BLaER1 treated with 17β-estradiol and CSF1 and Interleukin-3, amounts not matched to agents 10 nM and 100 nM (cell line): ENCODE measurements at regions not wholly inside any gene's neighbourhood (a gene's known extent, or its start where the extent isn't known, plus 50 kb on each side); places are given as distances from the start of the nearest gene placed in this dataset.
A peak's percentile ranks its signal among the peaks of the same experiment; 100 is the strongest.

Experiments
- H3K27ac ChIP-seq, 11 experiments: shearing (Covaris generic); formaldehyde crosslinking; 2 replicates each; pipeline ENCODE4 v1.8.1; 2022
- H3K27me3 ChIP-seq, 11 experiments: shearing (Covaris generic); formaldehyde crosslinking; 2 replicates each; pipeline ENCODE4 v1.8.1; 2022
- H3K36me3 ChIP-seq, 11 experiments: shearing (Covaris generic); formaldehyde crosslinking; 2 replicates each; pipeline ENCODE4 v1.8.1; 2022
- H3K4me1 ChIP-seq, 10 experiments: shearing (Covaris generic); formaldehyde crosslinking; 2 replicates each; pipeline ENCODE4 v1.8.1; 2022
- H3K4me2 ChIP-seq, 11 experiments: shearing (Covaris generic); formaldehyde crosslinking; 2 replicates each; pipeline ENCODE4 v1.8.1; 2022
- H3K4me3 ChIP-seq, 10 experiments: shearing (Covaris generic); formaldehyde crosslinking; 2 replicates each; pipeline ENCODE4 v1.8.1; 2022
- H3K9ac ChIP-seq, 11 experiments: shearing (Covaris generic); formaldehyde crosslinking; 2 replicates each; pipeline ENCODE4 v1.8.1; 2022
- H3K9me3 ChIP-seq, 11 experiments: shearing (Covaris generic); formaldehyde crosslinking; replicated peaks in 1 of 11; 2 replicates each; pipeline ENCODE4 v1.8.1; 2022
- H4K20me1 ChIP-seq, 11 experiments: shearing (Covaris generic); formaldehyde crosslinking; 2 replicates each; pipeline ENCODE4 v1.8.1; 2022
- Cebpa-rat ChIP-seq, 11 experiments: shearing (Covaris generic); IDR thresholded peaks; 2 replicates each; pipeline ENCODE4 v1.8.1; 2022

- Histone ChIP-seq H3K4me1 (peaks cover 0 to 8% (median 0%) of the 10 kb centered on the region in 10 experiments; a peak in 3 of 20 replicates), H3K36me3 (no peaks in the 10 kb centered on the region), H3K27me3 (no peaks in the 10 kb centered on the region), H3K9ac (no peak overlapping the region), H3K9me3 (no peaks in the 10 kb centered on the region), H4K20me1 (no peaks in the 10 kb centered on the region), H3K4me3 (no peak overlapping the region), H3K4me2 (no peak overlapping the region), H3K27ac (no peak overlapping the region)
- no peak for TF ChIP-seq Cebpa-rat (IDR thresholded peaks at IDR 0.05)
These were observed 270.0 kb upstream of the PEX5L start for GRCh38 chr3:180306691-180307090.

GRCh38 chr3:180311242-180311641 lies 274.5 kb upstream of the PEX5L start:
- Histone ChIP-seq H3K9ac (no peak overlapping the region), H3K27me3 (no peaks in the 10 kb centered on the region), H3K4me3 (no peak overlapping the region), H3K4me1 (peaks cover 0 to 8% (median 6%) of the 10 kb centered on the region in 10 experiments; a peak in 10 of 20 replicates), H3K36me3 (no peaks in the 10 kb centered on the region), H3K27ac (no peak overlapping the region), H4K20me1 (no peaks in the 10 kb centered on the region), H3K9me3 (no peaks in the 10 kb centered on the region), H3K4me2 (peak overlapping the region in 2 of 11 experiments; percentile 3 to 33; a peak in 2 of 22 replicates)
- no peak for TF ChIP-seq Cebpa-rat (IDR thresholded peaks at IDR 0.05)

- Histone ChIP-seq H4K20me1 (no peaks in the 10 kb centered on the region), H3K4me3 (no peak overlapping the region), H3K9me3 (no peaks in the 10 kb centered on the region), H3K4me2 (peak overlapping the region in 6 of 11 experiments; percentile 15 to 52 (median 22); a peak in 8 of 22 replicates), H3K4me1 (peaks cover 0 to 17% (median 6%) of the 10 kb centered on the region in 10 experiments; a peak in 10 of 20 replicates), H3K27ac (no peak overlapping the region), H3K36me3 (no peaks in the 10 kb centered on the region), H3K9ac (no peak overlapping the region), H3K27me3 (no peaks in the 10 kb centered on the region)
- no peak for TF ChIP-seq Cebpa-rat (IDR thresholded peaks at IDR 0.05)
These were observed 279.6 kb upstream of the PEX5L start for GRCh38 chr3:180316321-180316720.

- peaks cover 0 to 17% (median 4%) of the 10 kb centered on the region in 10 experiments; a peak in 7 of 20 replicates for H3K4me1 ChIP-seq
- H3K36me3 ChIP-seq = no peaks in the 10 kb centered on the region
- H3K4me3 ChIP-seq = no peak overlapping the region
- no peak overlapping the region for H3K9ac ChIP-seq
- TF ChIP-seq Cebpa-rat (IDR thresholded peaks at IDR 0.05) = no peak
- no peaks in the 10 kb centered on the region for H3K9me3 ChIP-seq
- no peaks in the 10 kb centered on the region for H4K20me1 ChIP-seq
- H3K4me2 ChIP-seq = no peak overlapping the region
- no peaks in the 10 kb centered on the region for H3K27me3 ChIP-seq
- H3K27ac ChIP-seq = no peak overlapping the region
These were observed 282.5 kb upstream of the TTC14 start for GRCh38 chr3:180319461-180319860.

- Histone ChIP-seq H3K27me3 (no peaks in the 10 kb centered on the region), H3K9me3 (no peaks in the 10 kb centered on the region), H3K4me2 (no peak overlapping the region), H4K20me1 (no peaks in the 10 kb centered on the region), H3K36me3 (no peaks in the 10 kb centered on the region), H3K4me3 (no peak overlapping the region), H3K4me1 (peaks cover 0 to 15% (median 4%) of the 10 kb centered on the region in 10 experiments; a peak in 7 of 20 replicates), H3K9ac (no peak overlapping the region), H3K27ac (no peak overlapping the region)
- no peak for TF ChIP-seq Cebpa-rat (IDR thresholded peaks at IDR 0.05)
These were observed 281.3 kb upstream of the TTC14 start for GRCh38 chr3:180320631-180321030.

GRCh38 chr3:180321534-180321933 lies 280.4 kb upstream of the TTC14 start:
- H3K27ac ChIP-seq = no peak overlapping the region
- no peak for TF ChIP-seq Cebpa-rat (IDR thresholded peaks at IDR 0.05)
- no peak overlapping the region for H3K4me3 ChIP-seq
- no peak overlapping the region for H3K4me2 ChIP-seq
- no peak overlapping the region for H3K9ac ChIP-seq
- H3K4me1 ChIP-seq = peaks cover 0 to 6% (median 2%) of the 10 kb centered on the region in 10 experiments; a peak in 7 of 20 replicates
- H3K36me3 ChIP-seq = no peaks in the 10 kb centered on the region
- H3K9me3 ChIP-seq = no peaks in the 10 kb centered on the region
- no peaks in the 10 kb centered on the region for H4K20me1 ChIP-seq
- no peaks in the 10 kb centered on the region for H3K27me3 ChIP-seq

- no peak overlapping the region for H3K4me2 ChIP-seq
- H3K27ac ChIP-seq = no peak overlapping the region
- no peaks in the 10 kb centered on the region for H3K9me3 ChIP-seq
- H4K20me1 ChIP-seq = no peaks in the 10 kb centered on the region
- TF ChIP-seq Cebpa-rat (IDR thresholded peaks at IDR 0.05) = no peak
- H3K4me1 ChIP-seq = no peaks in the 10 kb centered on the region
- no peak overlapping the region for H3K4me3 ChIP-seq
- H3K27me3 ChIP-seq = no peaks in the 10 kb centered on the region
- H3K9ac ChIP-seq = no peak overlapping the region
- no peaks in the 10 kb centered on the region for H3K36me3 ChIP-seq
These were observed 279.1 kb upstream of the TTC14 start for GRCh38 chr3:180322829-180323228.

- H3K27me3 ChIP-seq = no peaks in the 10 kb centered on the region
- TF ChIP-seq Cebpa-rat (IDR thresholded peaks at IDR 0.05) = no peak
- no peak overlapping the region for H3K4me3 ChIP-seq
- no peaks in the 10 kb centered on the region for H3K36me3 ChIP-seq
- no peaks in the 10 kb centered on the region for H4K20me1 ChIP-seq
- no peaks in the 10 kb centered on the region for H3K4me1 ChIP-seq
- H3K9ac ChIP-seq = no peak overlapping the region
- H3K9me3 ChIP-seq = no peaks in the 10 kb centered on the region
- no peak overlapping the region for H3K4me2 ChIP-seq
- H3K27ac ChIP-seq = no peak overlapping the region
These were observed 277.2 kb upstream of the TTC14 start for GRCh38 chr3:180324791-180325190.

- H3K4me3 ChIP-seq = no peak overlapping the region
- no peak overlapping the region for H3K27ac ChIP-seq
- H3K9me3 ChIP-seq = no peaks in the 10 kb centered on the region
- no peak for TF ChIP-seq Cebpa-rat (IDR thresholded peaks at IDR 0.05)
- no peaks in the 10 kb centered on the region for H3K27me3 ChIP-seq
- H3K4me1 ChIP-seq = no peaks in the 10 kb centered on the region
- no peaks in the 10 kb centered on the region for H4K20me1 ChIP-seq
- H3K4me2 ChIP-seq = no peak overlapping the region
- H3K36me3 ChIP-seq = no peaks in the 10 kb centered on the region
- H3K9ac ChIP-seq = no peak overlapping the region
These were observed 276.4 kb upstream of the TTC14 start for GRCh38 chr3:180325533-180325932.

- Histone ChIP-seq H3K36me3 (no peaks in the 10 kb centered on the region), H3K4me1 (no peaks in the 10 kb centered on the region), H3K9me3 (no peaks in the 10 kb centered on the region), H3K9ac (no peak overlapping the region), H3K27me3 (no peaks in the 10 kb centered on the region), H4K20me1 (no peaks in the 10 kb centered on the region), H3K4me2 (no peak overlapping the region), H3K4me3 (no peak overlapping the region), H3K27ac (no peak overlapping the region)
- no peak for TF ChIP-seq Cebpa-rat (IDR thresholded peaks at IDR 0.05)
These were observed 276.0 kb upstream of the TTC14 start for GRCh38 chr3:180325958-180326357.
